PC-9 (cell line): ENCODE measurements at regions not wholly inside any gene's neighbourhood (a gene's known extent, or its start where the extent isn't known, plus 50 kb on each side); places are given as distances from the start of the nearest gene placed in this dataset.

Experiments used
- CTCF ChIP-seq: fragments of 200-600 bp; sonication (generic); conservative IDR thresholded peaks from 2 replicates; pipeline ENCODE4 v1.6.1; 2017; ENCODE audit warnings: mixed run types, antibody characterized with exemption, mild to moderate bottlenecking, moderate library complexity
- EZH2 ChIP-seq: fragments of 200-600 bp; sonication (generic); IDR thresholded peaks from 2 replicates; pipeline ENCODE4 v1.8.0; 2017; ENCODE audit warnings: antibody characterized with exemption, low read depth

- TF ChIP-seq CTCF (no peak), EZH2 (no peak)
Observed at GRCh38 chr16:87042551-87043230, 274.5 kb downstream of the C16orf95 start.
